Thymus (tissue), 11 donors: ENCODE measurements at regions not wholly inside any gene's neighbourhood (a gene's known extent, or its start where the extent isn't known, plus 50 kb on each side); places are given as distances from the start of the nearest gene placed in this dataset.
"Not testable (repeated sequence)": the region's sequence is repeated elsewhere in the genome, so short reads cannot be mapped to it uniquely, and the experiment has no call there.

Experiments used
- DNase-seq, 9 donors: peaks; one replicate each; pipeline ENCODE4 v3.0.0-alpha.2; 2013; ENCODE audit warnings: low spot score in 9 of 9, low read depth in 6 of 9, missing footprints in 1 of 9
- H3K27ac ChIP-seq, 2 donors: one replicate each; pipeline ENCODE4 v1.5.1; 2013; ENCODE audit warnings: control low read depth in 1 of 2, low read depth in 1 of 2, low read length in 1 of 2, mild to moderate bottlenecking in 1 of 2, moderate library complexity in 1 of 2
- H3K27me3 ChIP-seq, 2 donors: one replicate each; pipeline ENCODE4 v1.5.1; 2013; ENCODE audit warnings: low read length in 1 of 2; ENCODE audit not compliant: control insufficient read depth in 2 of 2, insufficient read depth in 1 of 2
- H3K36me3 ChIP-seq, 2 donors: one replicate each; pipeline ENCODE4 v1.5.1; 2013; ENCODE audit warnings: low read length in 1 of 2, mild to moderate bottlenecking in 1 of 2, moderate library complexity in 1 of 2; ENCODE audit not compliant: control insufficient read depth in 2 of 2, insufficient read depth in 2 of 2
- H3K4me1 ChIP-seq, 2 donors: one replicate each; pipeline ENCODE4 v1.5.1; 2013; ENCODE audit warnings: low read length in 2 of 2; ENCODE audit not compliant: control insufficient read depth in 2 of 2, insufficient read depth in 2 of 2
- H3K4me3 ChIP-seq, 2 donors: one replicate each; pipeline ENCODE4 v1.5.1; 2013; ENCODE audit warnings: low read length in 2 of 2, control low read depth in 1 of 2, mild to moderate bottlenecking in 1 of 2
- H3K9me3 ChIP-seq, 2 donors: one replicate each; pipeline ENCODE4 v1.5.1; 2013; ENCODE audit warnings: low read length in 1 of 2, mild to moderate bottlenecking in 1 of 2; ENCODE audit not compliant: control insufficient read depth in 2 of 2, insufficient read depth in 1 of 2
- WGBS: extraction: QIAGEN DNeasy Blood & Tissue Kit; methylation state at CpG from one replicate; pipeline ENCODE4 v1.1.7; 2013; 5-methylcytosine and 5-hydroxymethylcytosine counted together
- donor health status: healthy.

DNA sequence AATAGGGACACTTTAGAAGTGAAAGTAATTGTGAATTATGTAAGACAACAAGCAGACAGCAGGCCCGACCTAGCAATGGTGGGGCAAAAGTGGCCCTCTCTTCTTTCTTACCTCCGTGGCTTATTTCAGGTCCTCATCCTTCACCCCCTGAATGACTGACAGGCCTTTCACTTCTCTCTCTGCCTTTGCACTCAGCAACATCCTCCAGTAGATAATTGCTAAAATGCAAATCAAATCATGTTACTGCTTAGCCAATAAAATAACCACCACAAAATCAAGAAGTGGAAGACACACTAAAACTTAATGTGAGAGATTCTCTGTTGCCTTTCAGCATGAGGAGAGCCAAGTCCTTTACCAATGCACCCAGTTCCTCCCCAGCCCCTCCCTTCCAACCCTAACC is 274.6 kb upstream of the ZNF32 start:
- Histone ChIP-seq H3K4me3 (no peak overlapping the region), H3K36me3 (no peaks in the 10 kb centered on the region), H3K4me1 (no peaks in the 10 kb centered on the region), H3K27ac (no peak overlapping the region), H3K27me3 (peaks cover 0 to 2% of the 10 kb centered on the region in 2 donors), H3K9me3 (peaks cover 0 to 6% of the 10 kb centered on the region in 2 donors)
- WGBS: 67% methylated on average over 2 of the region's 2 CpGs
- no peak for DNase-seq

DNA sequence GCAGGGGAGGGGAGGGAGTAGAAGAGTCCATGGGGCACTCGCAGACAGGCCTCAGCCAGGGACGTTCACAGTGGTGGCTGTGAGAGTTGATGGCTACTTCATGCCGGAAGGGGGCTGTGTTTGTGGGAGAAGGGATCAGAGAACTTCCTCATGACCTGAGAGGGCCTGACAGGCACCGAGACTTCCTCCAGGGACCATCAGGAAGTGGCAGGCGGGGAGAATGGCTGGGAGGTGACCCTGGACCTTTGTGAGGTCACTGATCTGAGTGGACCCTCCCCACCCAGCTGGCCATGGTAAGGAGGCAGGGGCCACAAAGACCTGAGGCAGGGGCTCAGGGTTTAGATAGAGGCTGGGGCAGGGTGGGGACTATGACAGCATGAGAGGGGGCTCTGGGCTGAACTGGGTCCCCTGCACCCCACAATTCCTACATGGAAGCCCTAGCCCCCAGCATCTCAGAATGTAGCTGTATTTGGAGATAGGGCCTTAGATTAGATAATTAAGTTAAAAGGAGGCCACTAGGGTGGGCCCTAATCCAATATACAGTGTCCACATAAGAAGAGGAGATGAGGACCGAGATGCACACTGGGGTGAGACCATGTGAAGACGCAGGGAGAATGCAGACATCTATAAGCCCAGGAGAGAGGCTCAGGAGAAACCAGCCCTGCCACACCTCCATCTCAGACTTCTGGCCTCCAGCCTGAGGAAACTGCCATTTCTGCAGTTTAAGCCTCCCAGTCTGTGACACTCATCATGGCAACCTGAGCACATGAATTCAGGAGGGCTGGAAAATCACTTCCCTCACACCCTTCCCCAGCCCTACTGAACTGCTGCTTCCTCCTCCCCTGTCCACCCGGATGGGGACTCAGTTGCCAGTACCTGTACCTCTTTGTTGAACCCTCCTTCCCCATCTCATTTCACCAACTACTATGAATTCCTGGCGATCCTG is 273.9 kb upstream of the ZNF32 start:
- H3K36me3 ChIP-seq: no peaks in the 10 kb centered on the region
- peaks cover 0 to 2% of the 10 kb centered on the region in 2 donors for H3K27me3 ChIP-seq
- DNase-seq: no peak
- no peaks in the 10 kb centered on the region for H3K4me1 ChIP-seq
- 80% methylated on average over 9 of the region's 9 CpGs for WGBS
- H3K4me3 ChIP-seq: no peak overlapping the region
- no peak overlapping the region for H3K27ac ChIP-seq
- peaks cover 0 to 6% of the 10 kb centered on the region in 2 donors for H3K9me3 ChIP-seq

DNA sequence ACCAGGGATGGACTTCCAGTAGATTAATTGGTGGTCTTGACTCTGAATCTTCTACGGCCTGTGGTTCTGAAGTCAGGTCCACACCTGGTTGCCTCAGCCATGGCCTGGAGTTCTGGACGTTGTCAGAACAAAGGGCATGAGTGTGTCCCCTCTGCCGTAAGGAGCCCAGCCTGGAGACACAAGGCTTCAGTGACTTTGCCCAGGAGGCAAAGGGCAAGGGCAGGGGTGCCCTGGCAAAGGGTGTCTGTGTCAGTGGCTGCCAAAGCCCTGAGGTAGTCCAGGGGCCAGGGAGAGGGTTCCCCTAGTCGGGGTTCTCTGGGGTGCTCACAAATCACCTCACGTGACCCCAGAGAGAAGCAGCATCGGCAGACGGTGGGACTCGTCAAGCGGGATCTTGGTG is 273.2 kb upstream of the ZNF32 start:
- no peaks in the 10 kb centered on the region for H3K36me3 ChIP-seq
- no peak for DNase-seq
- no peaks in the 10 kb centered on the region for H3K4me1 ChIP-seq
- H3K4me3 ChIP-seq: no peak overlapping the region
- peaks cover 0 to 6% of the 10 kb centered on the region in 2 donors for H3K9me3 ChIP-seq
- WGBS: 93% methylated on average over 9 of the region's 9 CpGs
- no peak overlapping the region for H3K27ac ChIP-seq
- no peaks in the 10 kb centered on the region for H3K27me3 ChIP-seq

DNA sequence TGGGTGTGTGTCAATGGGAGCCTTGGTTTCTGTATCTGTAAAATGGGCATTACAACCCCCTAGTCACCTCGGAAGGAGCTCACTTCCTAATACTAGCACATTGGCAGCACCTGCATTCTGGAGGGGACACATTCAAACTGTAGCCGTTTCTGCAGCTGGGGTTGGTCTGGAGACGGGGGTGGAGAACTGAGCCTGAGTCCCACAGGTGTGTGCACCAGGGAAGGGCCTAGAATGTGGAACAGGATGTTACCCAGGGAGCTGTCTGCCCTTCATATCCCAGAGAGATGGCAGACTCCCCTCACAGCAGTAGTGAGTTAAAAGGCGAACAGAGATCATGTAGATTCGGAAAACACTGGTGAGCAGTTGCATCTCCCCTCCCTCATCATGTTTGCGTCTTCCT is 272.8 kb upstream of the ZNF32 start:
- Histone ChIP-seq H3K27me3 (no peaks in the 10 kb centered on the region), H3K4me1 (no peaks in the 10 kb centered on the region), H3K36me3 (no peaks in the 10 kb centered on the region), H3K9me3 (peaks cover 0 to 6% of the 10 kb centered on the region in 2 donors), H3K27ac (no peak overlapping the region), H3K4me3 (no peak overlapping the region)
- WGBS: 93% methylated on average over 6 of the region's 6 CpGs
- no peak for DNase-seq

DNA sequence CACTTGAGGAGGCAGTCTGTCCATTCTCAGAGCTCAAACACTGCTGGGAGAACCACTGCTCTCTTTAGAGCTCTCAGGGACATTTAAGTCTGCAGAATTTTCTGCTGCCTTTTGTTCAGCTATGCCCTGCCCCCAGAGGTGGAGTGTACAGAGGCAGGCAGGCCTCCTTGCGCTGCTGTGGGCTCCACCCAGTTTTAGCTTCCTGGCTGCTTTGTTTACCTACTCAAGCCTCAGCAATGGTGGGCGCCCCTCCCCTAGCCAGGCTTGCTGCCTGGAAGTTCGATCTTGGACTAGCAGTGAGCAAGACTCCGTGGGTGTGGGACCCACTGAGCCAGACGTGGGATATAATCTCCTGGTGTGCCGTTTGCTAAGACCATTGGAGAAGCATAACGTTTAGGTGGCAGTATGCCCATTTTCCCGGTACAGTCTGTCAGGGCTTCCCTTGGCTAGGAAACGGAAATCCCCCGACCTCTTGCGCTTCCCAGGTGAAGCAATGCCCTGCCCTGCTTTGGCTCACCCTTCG is 271.6 kb upstream of the ZNF32 start:
- H3K9me3 ChIP-seq, H3K36me3 ChIP-seq, H3K4me3 ChIP-seq, H3K27me3 ChIP-seq, H3K27ac ChIP-seq, DNase-seq, H3K4me1 ChIP-seq: not testable (repeated sequence)
- WGBS: 90% methylated on average over 12 of the region's 12 CpGs

DNA sequence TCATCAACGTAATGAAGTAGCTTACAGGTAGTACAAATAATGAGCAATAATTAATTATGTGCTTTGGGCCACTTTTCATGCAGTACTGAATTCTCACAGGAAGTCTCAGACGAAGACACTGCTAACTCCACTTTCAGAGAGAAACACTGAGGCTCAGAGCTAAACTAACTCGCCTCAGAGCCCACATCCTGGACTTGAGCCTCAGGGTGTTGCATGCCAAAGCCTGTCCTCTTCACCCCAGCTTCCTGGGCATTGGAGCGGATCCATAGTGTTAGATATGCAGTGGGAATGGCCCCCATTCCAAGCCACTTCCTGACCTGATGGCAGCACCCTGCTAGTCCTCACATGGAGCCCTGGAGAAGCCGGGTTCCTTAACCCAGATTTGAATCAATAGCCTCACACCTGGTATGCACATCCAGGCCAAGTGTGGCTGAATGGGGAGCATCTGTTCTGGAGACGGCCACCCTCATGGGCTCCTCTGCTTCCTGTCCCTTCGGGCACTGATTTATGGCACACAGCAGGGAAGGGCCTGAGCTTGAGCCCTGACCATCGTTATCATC is 265.1 kb upstream of the ZNF32 start:
- no peak for DNase-seq
- H3K4me1 ChIP-seq: no peaks in the 10 kb centered on the region
- 93% methylated on average over 8 of the region's 8 CpGs for WGBS
- H3K27me3 ChIP-seq: peaks cover 0 to 4% of the 10 kb centered on the region in 2 donors
- H3K36me3 ChIP-seq: no peaks in the 10 kb centered on the region
- H3K9me3 ChIP-seq: no peaks in the 10 kb centered on the region
- H3K4me3 ChIP-seq: no peak overlapping the region
- H3K27ac ChIP-seq: no peak overlapping the region

DNA sequence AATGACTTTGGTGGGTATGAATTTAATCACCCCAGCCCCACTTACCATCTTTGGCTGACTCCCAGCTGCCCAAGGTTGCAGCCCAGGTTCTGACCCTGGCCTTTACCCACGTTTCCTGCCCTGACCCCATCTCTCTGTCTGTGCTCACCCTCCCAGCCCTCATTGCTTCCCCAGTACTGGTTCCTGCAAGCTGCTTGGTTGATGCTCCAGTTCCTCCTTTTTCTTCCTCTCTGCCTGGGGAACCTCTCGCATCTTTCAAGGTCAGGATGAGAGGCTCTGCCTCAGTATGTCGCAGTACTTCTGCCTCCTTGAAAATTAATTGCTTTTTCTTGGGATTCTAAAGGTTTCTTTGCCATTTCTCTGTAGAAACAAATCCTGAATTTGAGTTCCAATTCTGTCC is 263.8 kb upstream of the ZNF32 start:
- Histone ChIP-seq H3K36me3 (no peaks in the 10 kb centered on the region), H3K27ac (no peak overlapping the region), H3K4me1 (no peaks in the 10 kb centered on the region), H3K4me3 (no peak overlapping the region), H3K27me3 (peaks cover 0 to 4% of the 10 kb centered on the region in 2 donors), H3K9me3 (no peaks in the 10 kb centered on the region)
- DNase-seq: no peak
- 57% methylated on average over 3 of the region's 3 CpGs for WGBS

DNA sequence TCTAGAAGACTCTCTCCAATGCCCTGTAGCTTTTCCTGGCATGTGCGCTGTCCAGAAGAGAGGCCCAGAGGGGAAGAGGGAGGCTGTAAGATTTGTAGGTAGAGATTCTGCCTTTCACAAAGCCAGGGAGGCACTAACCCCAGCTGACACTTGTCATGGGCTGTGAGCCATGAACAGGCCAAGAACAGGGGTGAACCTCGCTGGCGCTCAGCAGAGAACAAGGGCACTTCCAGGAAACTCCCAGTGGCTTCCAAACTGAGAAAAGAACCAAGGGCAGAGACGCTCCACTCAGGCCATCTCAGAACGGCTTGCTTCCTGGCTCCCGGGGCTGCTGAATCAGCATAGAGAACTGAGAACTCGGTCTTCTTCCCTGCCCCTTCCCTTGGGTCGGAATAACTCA is 257.8 kb upstream of the ZNF32 start:
- peaks cover 0 to 3% of the 10 kb centered on the region in 2 donors for H3K4me1 ChIP-seq
- H3K36me3 ChIP-seq: no peaks in the 10 kb centered on the region
- no peak overlapping the region for H3K4me3 ChIP-seq
- WGBS: 71% methylated on average over 8 of the region's 8 CpGs
- peaks cover 0 to 23% of the 10 kb centered on the region in 2 donors for H3K27me3 ChIP-seq
- no peak for DNase-seq
- no peaks in the 10 kb centered on the region for H3K9me3 ChIP-seq
- H3K27ac ChIP-seq: no peak overlapping the region

DNA sequence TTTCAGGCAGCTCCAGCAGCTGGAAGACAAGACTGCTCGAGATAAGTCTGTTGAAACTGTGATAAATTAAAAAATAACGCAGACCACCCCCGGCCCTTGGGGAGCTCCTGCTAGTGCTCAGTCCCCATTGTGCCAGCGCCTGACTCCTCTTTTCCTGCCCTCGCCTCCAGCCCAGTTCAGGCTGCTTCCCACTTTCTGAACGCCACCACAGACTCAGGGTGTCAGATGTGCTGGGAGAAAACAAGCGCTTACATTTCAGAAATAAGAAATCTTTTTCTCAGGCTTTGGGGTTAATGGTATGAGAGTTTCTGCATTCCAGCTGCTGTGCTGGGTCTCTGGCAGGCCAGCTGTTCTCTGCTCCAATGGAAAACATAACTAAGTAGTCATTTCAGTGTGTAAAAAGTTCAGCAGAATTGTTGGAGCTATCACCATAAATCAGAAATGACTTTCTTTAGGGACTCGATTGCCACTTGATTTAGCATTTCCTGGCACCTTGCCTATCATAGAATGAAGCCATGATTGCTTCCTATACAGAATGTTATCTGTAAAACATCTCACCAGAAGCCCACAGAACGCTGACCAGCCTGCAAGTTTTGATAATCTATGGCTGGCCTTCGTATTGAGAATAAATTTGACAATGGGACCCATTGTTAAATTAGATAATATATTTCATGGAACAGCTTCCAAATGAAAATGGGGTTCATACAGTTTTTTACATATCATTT is 257.0 kb upstream of the ZNF32 start:
- DNase-seq: no peak
- no peaks in the 10 kb centered on the region for H3K36me3 ChIP-seq
- WGBS: 29% methylated on average over 10 of the region's 10 CpGs
- H3K4me3 ChIP-seq: no peak overlapping the region
- H3K27me3 ChIP-seq: peaks cover 0 to 22% of the 10 kb centered on the region in 2 donors
- H3K4me1 ChIP-seq: peaks cover 0 to 3% of the 10 kb centered on the region in 2 donors
- H3K9me3 ChIP-seq: no peaks in the 10 kb centered on the region
- no peak overlapping the region for H3K27ac ChIP-seq
